Left forelimb (tissue), 1 donor: ENCODE measurements at regions not wholly inside any gene's neighbourhood (a gene's known extent, or its start where the extent isn't known, plus 50 kb on each side); places are given as distances from the start of the nearest gene placed in this dataset.
"Not testable (repeated sequence)": the region's sequence is repeated elsewhere in the genome, so short reads cannot be mapped to it uniquely, and the experiment has no call there.

ENCODE experiments used
- DNase-seq: peaks from one replicate; pipeline ENCODE4 v3.0.0-alpha.2; 2018; ENCODE audit warnings: low spot score

DNA sequence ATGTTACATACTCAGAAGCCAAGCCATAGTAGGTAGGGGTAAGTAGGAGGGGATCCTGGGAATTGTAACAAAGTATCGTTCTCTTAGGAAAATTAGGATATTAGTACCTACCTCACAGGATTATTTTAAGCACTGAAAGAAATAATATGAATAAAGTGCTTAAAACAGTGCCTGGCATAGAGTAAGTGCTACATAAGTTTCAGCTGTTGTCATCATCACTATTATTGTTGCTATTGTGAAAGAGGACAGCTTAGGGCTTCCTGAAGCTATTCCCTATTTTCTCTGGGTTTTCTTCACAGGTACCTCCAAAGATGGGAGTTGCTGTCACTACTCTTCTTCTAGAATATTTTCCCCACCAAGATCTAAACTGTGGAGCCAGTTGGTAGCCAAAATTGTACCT, 443.7 kb upstream of the FGF16 start:
- DNase-seq: no peak

GRCh38 chrX:77003956-77004355, 443.2 kb upstream of the FGF16 start:
- DNase-seq: no peak

DNA sequence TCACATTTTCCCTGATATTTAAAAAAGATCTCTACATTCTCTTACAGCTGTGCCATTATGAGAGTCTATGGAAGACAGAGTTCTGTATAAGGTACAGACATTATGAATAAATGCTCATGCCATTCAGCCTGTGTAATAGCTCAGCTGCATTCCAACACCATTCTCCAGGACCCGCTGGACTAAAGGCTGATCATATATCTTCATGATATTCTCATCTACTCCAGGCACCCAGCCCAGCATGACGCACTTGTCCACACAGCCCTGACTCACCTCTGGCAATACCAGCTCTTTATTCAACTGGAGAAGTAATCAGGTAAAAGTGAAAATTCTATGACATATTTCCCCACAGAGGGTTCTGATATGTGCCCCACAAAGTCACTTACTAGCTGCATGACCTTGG, 437.5 kb upstream of the FGF16 start:
- no peak for DNase-seq

- DNase-seq: no peak
Measured at GRCh38 chrX:77014377-77015372, 432.5 kb upstream of the FGF16 start.

DNA sequence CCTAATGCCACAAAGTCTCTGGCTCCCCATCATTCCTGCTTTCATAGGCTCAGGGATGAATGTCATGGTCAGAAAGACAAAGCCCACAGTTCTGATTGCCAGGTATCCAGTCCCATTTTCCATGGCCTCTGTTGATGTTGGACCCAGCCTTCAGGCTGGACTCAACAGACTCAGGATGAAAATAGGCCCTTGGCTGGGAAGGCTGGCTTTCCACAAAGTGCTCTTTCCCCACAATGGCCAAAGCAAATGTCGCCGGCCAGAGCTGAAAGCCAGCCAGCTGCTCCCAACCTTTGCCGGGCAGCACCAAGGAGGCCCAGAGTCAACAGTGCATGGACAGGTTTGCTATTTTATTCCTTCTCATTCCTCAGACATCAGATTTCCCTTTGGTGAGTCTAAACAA, 430.1 kb upstream of the FGF16 start:
- no peak for DNase-seq

DNA sequence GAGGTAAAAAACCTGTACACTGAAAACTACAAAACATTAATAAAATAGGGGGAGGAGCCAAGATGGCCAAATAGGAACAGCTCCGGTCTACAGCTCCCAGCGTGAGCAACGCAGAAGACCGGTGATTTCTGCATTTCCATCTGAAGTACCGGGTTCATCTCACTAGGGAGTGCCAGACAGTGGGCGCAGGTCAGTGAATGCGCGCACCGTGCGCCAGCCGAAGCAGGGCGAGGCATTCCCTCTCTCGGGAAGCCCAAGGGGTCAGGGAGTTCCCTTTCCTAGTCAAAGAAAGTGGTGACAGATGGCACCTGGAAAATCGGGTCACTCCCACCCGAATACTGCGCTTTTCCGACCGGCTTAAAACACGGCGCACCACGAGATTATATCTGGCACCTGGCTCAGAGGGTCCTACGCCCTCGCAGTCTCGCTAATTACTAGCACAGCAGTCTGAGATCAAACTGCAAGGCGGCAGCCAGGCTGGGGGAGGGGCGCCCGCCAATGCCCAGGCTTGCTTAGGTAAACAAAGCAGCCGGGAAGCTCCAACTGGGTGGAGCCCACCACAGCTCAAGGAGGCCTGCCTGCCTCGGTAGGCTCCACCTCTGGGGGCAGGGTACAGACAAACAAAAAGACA, 400.9 kb upstream of the FGF16 start:
- not testable (repeated sequence) for DNase-seq

DNA sequence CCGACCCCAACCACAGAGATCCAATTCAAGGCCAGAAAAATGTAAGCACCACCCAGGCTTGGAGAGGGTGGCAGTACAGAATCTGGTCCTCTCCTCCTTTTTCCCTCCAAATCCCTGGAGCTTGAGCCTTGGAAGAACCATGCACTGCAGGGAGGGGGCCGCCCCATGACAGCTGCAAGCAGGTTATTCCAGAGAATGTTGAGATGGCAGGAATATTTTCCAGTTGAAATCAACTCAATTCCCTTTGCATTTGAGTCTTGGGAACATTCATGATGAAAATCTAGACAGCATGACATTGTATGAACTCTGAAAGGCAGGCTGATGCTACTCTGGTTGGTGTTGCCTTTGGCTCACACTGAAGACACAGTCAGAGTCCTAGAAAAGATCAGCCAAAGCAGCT, 386.6 kb upstream of the FGF16 start:
- no peak for DNase-seq

- DNase-seq: no peak
Measured at GRCh38 chrX:77061022-77061421, 386.2 kb upstream of the FGF16 start.

- no peak for DNase-seq
Measured at GRCh38 chrX:77061545-77061944, 385.6 kb upstream of the FGF16 start.

DNA sequence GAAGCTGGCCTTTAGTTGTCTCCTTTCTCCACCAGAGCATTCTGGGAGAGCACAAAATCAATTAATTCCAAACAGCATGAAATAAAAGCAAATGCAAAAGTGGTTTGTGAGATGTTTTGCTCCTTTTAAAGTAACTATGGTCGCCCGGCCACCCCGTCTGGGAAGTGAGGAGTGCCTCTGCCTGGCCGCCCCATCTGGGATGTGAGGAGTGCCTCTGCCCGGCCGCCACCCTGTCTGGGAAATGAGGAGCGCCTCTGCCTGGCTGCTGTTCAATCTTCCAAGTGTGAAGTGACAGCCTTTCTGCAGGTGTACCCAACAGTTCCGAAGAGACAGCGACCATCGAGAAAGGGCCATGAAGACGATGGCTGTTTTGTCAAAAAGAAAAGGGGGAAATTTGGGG, 381.3 kb upstream of the FGF16 start:
- no peak for DNase-seq

GRCh38 chrX:77070202-77070918, 376.8 kb upstream of the FGF16 start:
- DNase-seq: no peak

DNA sequence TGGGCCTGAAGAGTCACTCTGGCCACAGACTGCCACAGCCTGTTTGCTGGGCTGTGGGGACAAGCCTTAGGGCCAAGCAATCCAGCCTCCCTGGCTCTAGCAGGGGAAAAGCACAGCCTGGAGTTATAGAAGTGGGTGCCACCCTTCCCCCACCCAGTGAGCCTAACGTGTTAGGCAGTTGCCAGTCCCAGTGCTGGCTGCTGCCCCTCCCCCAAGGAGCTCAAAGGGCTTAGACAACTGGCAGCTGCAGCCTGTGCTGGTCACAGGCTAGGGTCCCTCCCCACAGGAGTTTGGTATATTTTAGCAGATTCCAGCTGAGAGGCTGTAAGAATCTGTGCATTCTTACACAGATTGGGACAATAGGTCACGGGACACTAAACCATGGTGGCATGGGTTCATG, 370.3 kb upstream of the FGF16 start:
- DNase-seq: no peak

DNA sequence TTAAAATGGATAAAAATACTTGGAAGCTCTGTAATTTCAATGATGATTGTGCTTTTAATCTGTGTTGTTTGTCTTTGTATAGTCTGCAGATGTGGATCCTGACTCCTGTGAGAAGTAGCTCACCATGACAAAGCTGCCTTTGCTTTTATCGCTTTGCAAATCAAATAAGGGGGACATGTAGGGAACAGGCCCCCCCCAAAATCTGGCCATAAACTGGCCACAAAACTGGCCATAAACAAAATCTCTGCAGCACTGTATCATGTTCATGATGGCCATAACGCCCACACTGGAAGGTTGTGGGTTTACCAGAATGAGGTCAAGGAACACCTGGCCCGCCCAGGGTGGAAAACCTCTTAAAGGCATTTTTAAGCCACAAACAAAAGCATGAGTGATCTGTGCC, 366.0 kb upstream of the FGF16 start:
- DNase-seq: not testable (repeated sequence)

DNA sequence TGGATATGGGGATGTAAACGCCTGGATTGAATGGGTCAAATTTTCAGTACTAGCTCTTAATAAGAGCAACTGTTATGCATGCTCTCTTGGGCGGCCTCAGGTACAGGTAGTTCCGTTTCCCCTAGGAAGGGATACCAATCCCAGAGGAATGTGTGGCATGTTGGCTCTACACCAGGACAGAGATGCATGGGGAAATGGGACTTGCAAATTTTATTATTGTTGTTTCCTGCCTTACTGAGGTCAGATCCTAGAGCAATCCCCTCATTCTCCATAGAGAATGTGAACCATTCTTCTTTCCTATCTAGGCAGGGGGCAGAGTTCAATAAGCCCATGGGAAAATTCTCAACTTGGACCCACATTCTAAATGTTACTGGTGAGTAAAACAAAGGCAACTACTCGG, 361.8 kb upstream of the FGF16 start:
- no peak for DNase-seq

DNA sequence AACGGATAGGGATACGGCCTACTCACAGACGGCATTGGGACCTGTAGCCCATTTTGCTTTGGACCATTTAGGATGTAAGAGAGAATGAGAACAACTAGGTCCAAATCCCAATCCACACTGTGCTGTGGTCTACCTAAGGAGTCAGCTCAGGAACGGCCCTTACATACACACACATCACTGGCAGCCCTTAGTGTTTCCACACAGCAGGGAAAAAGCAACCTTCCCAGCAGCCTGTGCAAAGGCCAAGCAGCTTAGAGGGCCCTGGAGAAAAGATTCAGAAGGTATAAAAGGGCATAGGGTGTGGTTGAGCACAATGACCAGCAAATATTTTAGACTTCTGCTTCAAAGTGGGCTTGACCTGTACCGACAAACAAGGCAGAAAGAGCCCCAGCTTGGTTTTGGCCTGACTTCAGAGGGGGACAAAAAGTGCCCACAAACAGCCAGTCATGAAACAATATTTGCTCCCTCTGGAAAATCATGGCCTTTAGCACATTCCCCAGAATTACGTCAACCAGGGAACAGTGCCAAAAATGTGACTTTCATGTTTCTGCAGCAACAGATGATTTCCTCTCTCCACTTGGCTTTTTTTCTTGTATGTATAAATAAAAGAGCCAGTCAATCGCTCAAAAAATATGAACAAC, 359.5 kb upstream of the FGF16 start:
- peak; percentile 64 for DNase-seq

GRCh38 chrX:77088233-77088632, 359.0 kb upstream of the FGF16 start:
- DNase-seq: no peak

- no peak for DNase-seq
Measured at GRCh38 chrX:77114501-77114900, 332.7 kb upstream of the FGF16 start.

GRCh38 chrX:77118686-77119085, 328.5 kb upstream of the FGF16 start:
- DNase-seq: no peak

- DNase-seq: no peak
Measured at GRCh38 chrX:77119706-77120105, 327.5 kb upstream of the FGF16 start.

GRCh38 chrX:77123917-77124316, 323.3 kb upstream of the FGF16 start:
- not testable (repeated sequence) for DNase-seq

GRCh38 chrX:77127571-77127970, 319.6 kb upstream of the FGF16 start:
- not testable (repeated sequence) for DNase-seq

DNA sequence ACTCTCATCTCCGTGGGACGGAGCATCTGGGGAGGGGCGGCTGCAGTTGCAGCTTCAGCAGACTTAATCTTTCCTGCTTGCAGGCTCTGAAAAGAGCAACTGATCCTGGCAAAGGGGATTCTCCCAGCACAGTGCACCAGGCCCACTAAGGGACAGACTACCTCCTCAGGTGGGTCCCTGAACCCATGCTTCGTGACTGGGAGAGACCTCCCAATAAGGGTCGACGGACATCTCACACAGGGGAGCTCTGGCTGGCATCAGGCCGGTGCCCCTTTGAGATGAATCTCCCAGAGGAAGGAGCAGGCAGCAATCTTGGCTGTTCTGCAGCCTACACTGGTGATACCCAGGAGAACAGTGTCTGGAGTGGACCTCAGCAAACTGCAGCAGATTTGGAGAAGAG, 303.3 kb upstream of the FGF16 start:
- no peak for DNase-seq
